ENCODE measurements at regions not wholly inside any gene's neighbourhood (a gene's known extent, or its start where the extent isn't known, plus 50 kb on each side); places are given as distances from the start of the nearest gene placed in this dataset.

- DNase-seq: no peak
These were observed 220.3 kb upstream of the LYPLAL1 start for GRCh38 chr1:218953386-218953785.

- no peak for DNase-seq
These were observed 215.7 kb upstream of the LYPLAL1 start for GRCh38 chr1:218957971-218958370.

- no peak for DNase-seq
These were observed 213.9 kb upstream of the LYPLAL1 start for GRCh38 chr1:218959784-218960183.

GRCh38 chr1:218964471-218965185, 209.1 kb upstream of the LYPLAL1 start:
- no peak for DNase-seq

- DNase-seq: no peak
These were observed 207.9 kb upstream of the LYPLAL1 start for GRCh38 chr1:218965821-218966220.

GRCh38 chr1:218967254-218967653, 206.4 kb upstream of the LYPLAL1 start:
- DNase-seq: no peak

- DNase-seq: no peak
These were observed 205.8 kb upstream of the LYPLAL1 start for GRCh38 chr1:218967836-218968235.

- DNase-seq: no peak
These were observed 204.7 kb upstream of the LYPLAL1 start for GRCh38 chr1:218969006-218969405.

- DNase-seq: no peak
These were observed 203.2 kb upstream of the LYPLAL1 start for GRCh38 chr1:218970397-218970990.

GRCh38 chr1:218971156-218971555, 202.5 kb upstream of the LYPLAL1 start:
- no peak for DNase-seq

- DNase-seq: no peak
These were observed 192.8 kb upstream of the LYPLAL1 start for GRCh38 chr1:218980881-218981280.

- DNase-seq: no peak
These were observed 191.2 kb upstream of the LYPLAL1 start for GRCh38 chr1:218982482-218982881.

GRCh38 chr1:218983433-218983832, 190.2 kb upstream of the LYPLAL1 start:
- DNase-seq: no peak

- no peak for DNase-seq
These were observed 189.8 kb upstream of the LYPLAL1 start for GRCh38 chr1:218983848-218984247.

GRCh38 chr1:218985424-218985984, 188.2 kb upstream of the LYPLAL1 start:
- no peak for DNase-seq

- DNase-seq: no peak
These were observed 186.9 kb upstream of the LYPLAL1 start for GRCh38 chr1:218986816-218987215.

GRCh38 chr1:218990019-218990418, 183.7 kb upstream of the LYPLAL1 start:
- no peak for DNase-seq

GRCh38 chr1:218991089-218991488, 182.6 kb upstream of the LYPLAL1 start:
- no peak for DNase-seq

- DNase-seq: no peak
These were observed 179.1 kb upstream of the LYPLAL1 start for GRCh38 chr1:218994615-218995014.

- no peak for DNase-seq
These were observed 178.5 kb upstream of the LYPLAL1 start for GRCh38 chr1:218995091-218995665.

GRCh38 chr1:218996362-218996761, 177.3 kb upstream of the LYPLAL1 start:
- no peak for DNase-seq

GRCh38 chr1:219000005-219000404, 173.7 kb upstream of the LYPLAL1 start:
- DNase-seq: no peak

- DNase-seq: no peak
These were observed 173.0 kb upstream of the LYPLAL1 start for GRCh38 chr1:219000631-219001030.

- DNase-seq: no peak
These were observed 163.0 kb upstream of the LYPLAL1 start for GRCh38 chr1:219010720-219011119.

Data from stimulated activated CD4-positive, alpha-beta T cell treated with anti-CD3 and anti-CD28 coated beads, Interleukin-4, amount 100 ng/mL, for 1 hour (primary cell).